Neural cell (in vitro differentiated cells): ENCODE measurements at regions not wholly inside any gene's neighbourhood (a gene's known extent, or its start where the extent isn't known, plus 50 kb on each side); places are given as distances from the start of the nearest gene placed in this dataset.
A peak's percentile ranks its signal among the peaks of the same experiment; 100 is the strongest.

Experiments used
- H2AFZ ChIP-seq: fragments of 200-600, 300-800 bp; sonication (generic), shearing (Covaris generic); 2 replicates; pipeline ENCODE4 v1.6.0; 2014; ENCODE audit warnings: low read depth, mild to moderate bottlenecking, antibody characterized with exemption, low read length, moderate library complexity
- H3F3A ChIP-seq: fragments of 200-600 bp; shearing (Covaris generic); 2 replicates; pipeline ENCODE4 v1.6.1; 2016; ENCODE audit warnings: mild to moderate bottlenecking, moderate library complexity, mixed read lengths, antibody characterized with exemption, low read length; ENCODE audit not compliant: insufficient read depth, poor library complexity, severe bottlenecking
- H3K27ac ChIP-seq: fragments of 200-600, 300-800 bp; sonication (generic), shearing (Covaris generic); 2 replicates; pipeline ENCODE4 v1.5.1; 2014; ENCODE audit warnings: mild to moderate bottlenecking, low read length, moderate library complexity
- H3K27me3 ChIP-seq: fragments of 300-800, 200-600 bp; sonication (generic), shearing (Covaris generic); 2 replicates; pipeline ENCODE4 v1.6.0; 2014; ENCODE audit warnings: mild to moderate bottlenecking, low read depth, low read length, moderate library complexity; ENCODE audit not compliant: insufficient read depth
- H3K36me3 ChIP-seq: fragments of 300-800, 200-600 bp; sonication (generic), shearing (Covaris generic); 2 replicates; pipeline ENCODE4 v1.5.1; 2014; ENCODE audit warnings: mild to moderate bottlenecking, antibody characterized with exemption, low read length, moderate library complexity; ENCODE audit not compliant: insufficient read depth
- H3K4me2 ChIP-seq: fragments of 300-800, 200-600 bp; sonication (generic), shearing (Covaris generic); 2 replicates; pipeline ENCODE4 v1.6.0; 2014; ENCODE audit warnings: mild to moderate bottlenecking, low read length
- H3K4me3 ChIP-seq: fragments of 300-800, 200-600 bp; sonication (generic), shearing (Covaris generic); 2 replicates; pipeline ENCODE4 v1.5.1; 2014; ENCODE audit warnings: mild to moderate bottlenecking, low read length, moderate library complexity
- H3K79me2 ChIP-seq: fragments of 200-600 bp; shearing (Covaris generic); replicated peaks from 2 replicates; pipeline ENCODE4 v1.6.0; 2014; ENCODE audit warnings: mild to moderate bottlenecking, low read length, moderate library complexity; ENCODE audit not compliant: insufficient read depth
- H3K9ac ChIP-seq: fragments of 300-800, 200-600 bp; sonication (generic), shearing (Covaris generic); 2 replicates; pipeline ENCODE4 v1.6.1; 2016; ENCODE audit warnings: mild to moderate bottlenecking, low read length, mixed read lengths
- H3K9me2 ChIP-seq: fragments of 200-600 bp; shearing (Covaris generic); 2 replicates; pipeline ENCODE4 v1.6.1; 2016; ENCODE audit warnings: mild to moderate bottlenecking, low read length, mixed read lengths; ENCODE audit not compliant: insufficient read depth
- H3K9me3 ChIP-seq: fragments of 200-600, 300-800 bp; sonication (generic), shearing (Covaris generic); 2 replicates; pipeline ENCODE4 v1.6.1; 2016; ENCODE audit warnings: mild to moderate bottlenecking, mixed run types, low read length, moderate library complexity, mixed read lengths
- H4K20me1 ChIP-seq: fragments of 200-600 bp; shearing (Covaris generic); 2 replicates; pipeline ENCODE4 v1.6.1; 2016; ENCODE audit warnings: mild to moderate bottlenecking, mixed run types; ENCODE audit not compliant: insufficient read depth
- EP300 ChIP-seq: fragments of 450-650 bp; conservative IDR thresholded peaks from 2 replicates; pipeline ENCODE4 v1.6.1; 2014; ENCODE audit warnings: antibody characterized with exemption, mild to moderate bottlenecking, moderate library complexity; ENCODE audit not compliant: poor library complexity, severe bottlenecking
- EZH2 ChIP-seq: fragments of 200-600, 300-800 bp; shearing (Covaris generic), sonication (generic); IDR thresholded peaks from 2 replicates; pipeline ENCODE4 v1.6.1; 2014; ENCODE audit warnings: antibody characterized with exemption, low read length, borderline replicate concordance, mild to moderate bottlenecking; ENCODE audit not compliant: insufficient read depth, poor library complexity, severe bottlenecking
- MXI1 ChIP-seq: fragments of 450-650 bp; conservative IDR thresholded peaks from 2 replicates; pipeline ENCODE4 v1.6.1; 2014; ENCODE audit warnings: antibody characterized with exemption, mild to moderate bottlenecking; ENCODE audit not compliant: poor library complexity, severe bottlenecking
- POLR2AphosphoS5 ChIP-seq: IDR thresholded peaks from 2 replicates; pipeline ENCODE4 v1.6.1; 2012
- RAD21 ChIP-seq: fragments of 450-650 bp; conservative IDR thresholded peaks from 2 replicates; pipeline ENCODE4 v1.6.1; 2014; ENCODE audit warnings: antibody characterized with exemption, mild to moderate bottlenecking, moderate library complexity
- SMC3 ChIP-seq: fragments of 450-650 bp; conservative IDR thresholded peaks from 2 replicates; pipeline ENCODE4 v1.6.1; 2014; ENCODE audit warnings: antibody characterized with exemption, mild to moderate bottlenecking, moderate library complexity; ENCODE audit not compliant: poor library complexity
- TAF1 ChIP-seq: IDR thresholded peaks from 2 replicates; pipeline ENCODE4 v1.6.1; 2012; ENCODE audit warnings: low read depth
- TF ChIP-seq, protein P1 (sequence below): fragments of 450-650 bp; IDR thresholded peaks from 2 replicates; pipeline ENCODE4 v1.5.1; 2014; ENCODE audit warnings: antibody characterized with exemption, mild to moderate bottlenecking, moderate library complexity; ENCODE audit not compliant: poor library complexity, severe bottlenecking
- TF ChIP-seq, protein P2 (sequence below): IDR thresholded peaks from 2 replicates; pipeline ENCODE4 v1.6.1; 2012; ENCODE audit warnings: borderline replicate concordance

DNA sequence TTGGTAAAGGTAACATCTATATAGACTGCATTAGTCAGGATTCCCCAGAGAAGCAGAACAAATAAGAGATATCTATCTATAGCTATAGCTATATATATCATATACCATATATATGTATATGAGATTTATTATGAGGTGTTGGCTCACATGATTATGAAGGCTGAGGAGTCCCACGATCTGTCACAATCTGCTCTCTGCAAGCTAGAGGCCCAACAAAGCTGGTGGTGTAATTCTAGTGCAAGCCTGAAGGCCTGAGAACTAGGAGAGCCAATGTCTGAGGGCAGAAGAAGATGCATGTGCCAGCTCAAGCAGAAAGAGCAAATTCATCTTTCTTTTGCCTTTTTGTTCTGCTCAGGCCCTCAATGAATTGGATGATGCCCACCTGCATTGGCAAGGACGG, 102.2 kb upstream of the PLPPR1 start:
- Histone ChIP-seq H3K9me3 (no peaks in the 10 kb centered on the region), H3K36me3 (no peaks in the 10 kb centered on the region), H3F3A (no peaks in the 10 kb centered on the region), H3K4me2 (no peak overlapping the region), H3K9me2 (no peaks in the 10 kb centered on the region), H3K4me3 (no peak overlapping the region), H3K27me3 (no peaks in the 10 kb centered on the region), H4K20me1 (no peaks in the 10 kb centered on the region), H3K27ac (no peak overlapping the region), H2AFZ (no peak overlapping the region), H3K9ac (no peak overlapping the region), H3K79me2 (no peaks in the 10 kb centered on the region)
- TF ChIP-seq, protein P1, sequence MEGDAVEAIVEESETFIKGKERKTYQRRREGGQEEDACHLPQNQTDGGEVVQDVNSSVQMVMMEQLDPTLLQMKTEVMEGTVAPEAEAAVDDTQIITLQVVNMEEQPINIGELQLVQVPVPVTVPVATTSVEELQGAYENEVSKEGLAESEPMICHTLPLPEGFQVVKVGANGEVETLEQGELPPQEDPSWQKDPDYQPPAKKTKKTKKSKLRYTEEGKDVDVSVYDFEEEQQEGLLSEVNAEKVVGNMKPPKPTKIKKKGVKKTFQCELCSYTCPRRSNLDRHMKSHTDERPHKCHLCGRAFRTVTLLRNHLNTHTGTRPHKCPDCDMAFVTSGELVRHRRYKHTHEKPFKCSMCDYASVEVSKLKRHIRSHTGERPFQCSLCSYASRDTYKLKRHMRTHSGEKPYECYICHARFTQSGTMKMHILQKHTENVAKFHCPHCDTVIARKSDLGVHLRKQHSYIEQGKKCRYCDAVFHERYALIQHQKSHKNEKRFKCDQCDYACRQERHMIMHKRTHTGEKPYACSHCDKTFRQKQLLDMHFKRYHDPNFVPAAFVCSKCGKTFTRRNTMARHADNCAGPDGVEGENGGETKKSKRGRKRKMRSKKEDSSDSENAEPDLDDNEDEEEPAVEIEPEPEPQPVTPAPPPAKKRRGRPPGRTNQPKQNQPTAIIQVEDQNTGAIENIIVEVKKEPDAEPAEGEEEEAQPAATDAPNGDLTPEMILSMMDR, result no peak
- TF ChIP-seq EZH2 (no peak), RAD21 (no peak), TAF1 (no peak), POLR2AphosphoS5 (no peak), EP300 (no peak), MXI1 (no peak), SMC3 (no peak)
- TF ChIP-seq, protein P2, sequence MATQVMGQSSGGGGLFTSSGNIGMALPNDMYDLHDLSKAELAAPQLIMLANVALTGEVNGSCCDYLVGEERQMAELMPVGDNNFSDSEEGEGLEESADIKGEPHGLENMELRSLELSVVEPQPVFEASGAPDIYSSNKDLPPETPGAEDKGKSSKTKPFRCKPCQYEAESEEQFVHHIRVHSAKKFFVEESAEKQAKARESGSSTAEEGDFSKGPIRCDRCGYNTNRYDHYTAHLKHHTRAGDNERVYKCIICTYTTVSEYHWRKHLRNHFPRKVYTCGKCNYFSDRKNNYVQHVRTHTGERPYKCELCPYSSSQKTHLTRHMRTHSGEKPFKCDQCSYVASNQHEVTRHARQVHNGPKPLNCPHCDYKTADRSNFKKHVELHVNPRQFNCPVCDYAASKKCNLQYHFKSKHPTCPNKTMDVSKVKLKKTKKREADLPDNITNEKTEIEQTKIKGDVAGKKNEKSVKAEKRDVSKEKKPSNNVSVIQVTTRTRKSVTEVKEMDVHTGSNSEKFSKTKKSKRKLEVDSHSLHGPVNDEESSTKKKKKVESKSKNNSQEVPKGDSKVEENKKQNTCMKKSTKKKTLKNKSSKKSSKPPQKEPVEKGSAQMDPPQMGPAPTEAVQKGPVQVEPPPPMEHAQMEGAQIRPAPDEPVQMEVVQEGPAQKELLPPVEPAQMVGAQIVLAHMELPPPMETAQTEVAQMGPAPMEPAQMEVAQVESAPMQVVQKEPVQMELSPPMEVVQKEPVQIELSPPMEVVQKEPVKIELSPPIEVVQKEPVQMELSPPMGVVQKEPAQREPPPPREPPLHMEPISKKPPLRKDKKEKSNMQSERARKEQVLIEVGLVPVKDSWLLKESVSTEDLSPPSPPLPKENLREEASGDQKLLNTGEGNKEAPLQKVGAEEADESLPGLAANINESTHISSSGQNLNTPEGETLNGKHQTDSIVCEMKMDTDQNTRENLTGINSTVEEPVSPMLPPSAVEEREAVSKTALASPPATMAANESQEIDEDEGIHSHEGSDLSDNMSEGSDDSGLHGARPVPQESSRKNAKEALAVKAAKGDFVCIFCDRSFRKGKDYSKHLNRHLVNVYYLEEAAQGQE, result no peak

DNA sequence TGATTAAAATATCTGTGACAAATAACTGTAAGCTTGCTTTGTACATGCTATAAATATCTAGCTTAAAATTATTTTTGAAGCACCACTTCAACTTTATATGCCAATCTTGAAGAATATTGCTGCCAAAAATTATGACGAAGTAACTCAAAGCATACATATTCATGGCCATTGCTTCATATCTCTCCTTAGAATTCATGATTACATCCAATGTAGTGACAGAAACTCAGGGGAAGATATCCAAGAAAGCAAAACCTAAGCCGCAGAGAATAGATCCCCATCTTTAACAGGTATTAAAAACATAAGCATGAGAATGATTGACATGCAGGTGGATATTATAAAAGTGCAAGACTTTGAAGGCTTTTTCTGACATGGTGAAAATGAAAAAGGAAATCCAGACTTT, 100.8 kb upstream of the PLPPR1 start:
- Histone ChIP-seq H3K79me2 (no peaks in the 10 kb centered on the region), H3K36me3 (no peaks in the 10 kb centered on the region), H3K9me3 (no peaks in the 10 kb centered on the region), H2AFZ (no peak overlapping the region), H3K9ac (no peak overlapping the region), H3K9me2 (no peaks in the 10 kb centered on the region), H3K27ac (peak overlapping the region; percentile 55), H4K20me1 (no peaks in the 10 kb centered on the region), H3K4me2 (no peak overlapping the region), H3K27me3 (no peaks in the 10 kb centered on the region), H3F3A (no peaks in the 10 kb centered on the region), H3K4me3 (no peak overlapping the region)
- TF ChIP-seq POLR2AphosphoS5 (peak; percentile 64), EP300 (peak; percentile 85), RAD21 (peak; percentile 12), SMC3 (no peak), EZH2 (no peak)

DNA sequence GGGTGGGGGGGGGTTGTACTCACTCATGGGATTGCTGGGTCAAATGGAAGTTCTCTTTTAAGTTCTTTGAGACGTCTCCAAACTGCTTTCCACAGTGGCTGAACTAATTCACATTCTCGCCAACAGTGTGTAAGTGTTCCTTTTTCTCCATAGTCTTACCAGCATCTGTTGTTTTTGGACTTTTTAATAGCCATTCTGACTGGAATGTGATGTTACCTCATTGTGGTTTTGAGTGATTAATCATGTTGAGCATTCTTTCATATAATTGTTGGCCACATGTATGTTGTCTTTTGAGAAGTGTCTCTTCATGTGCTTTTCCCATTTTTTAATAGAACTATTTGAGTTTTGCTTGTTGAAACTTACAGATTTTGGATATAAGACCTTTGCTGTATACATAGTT, 94.9 kb upstream of the PLPPR1 start:
- Histone ChIP-seq H2AFZ (no peak overlapping the region), H3K9ac (no peak overlapping the region), H4K20me1 (no peaks in the 10 kb centered on the region), H3K79me2 (no peaks in the 10 kb centered on the region), H3K27ac (no peak overlapping the region), H3K27me3 (no peaks in the 10 kb centered on the region), H3K4me2 (no peak overlapping the region), H3K36me3 (no peaks in the 10 kb centered on the region), H3K9me2 (no peaks in the 10 kb centered on the region), H3K9me3 (no peaks in the 10 kb centered on the region), H3F3A (no peaks in the 10 kb centered on the region), H3K4me3 (no peak overlapping the region)
- TF ChIP-seq EP300, result no peak
- TF ChIP-seq SMC3, result no peak
